WI38 (cell line): ENCODE measurements at regions not wholly inside any gene's neighbourhood (a gene's known extent, or its start where the extent isn't known, plus 50 kb on each side); places are given as distances from the start of the nearest gene placed in this dataset.

Source experiments
- H3K4me3 ChIP-seq: 2 replicates; pipeline ENCODE4 v1.5.1; 2011; ENCODE audit warnings: low read depth, mild to moderate bottlenecking, control low read depth, low read length
- TF ChIP-seq, protein P1 (sequence below): IDR thresholded peaks from 2 replicates; pipeline ENCODE4 v1.5.1; 2012; ENCODE audit warnings: low read depth, mild to moderate bottlenecking, control low read depth, low read length

DNA sequence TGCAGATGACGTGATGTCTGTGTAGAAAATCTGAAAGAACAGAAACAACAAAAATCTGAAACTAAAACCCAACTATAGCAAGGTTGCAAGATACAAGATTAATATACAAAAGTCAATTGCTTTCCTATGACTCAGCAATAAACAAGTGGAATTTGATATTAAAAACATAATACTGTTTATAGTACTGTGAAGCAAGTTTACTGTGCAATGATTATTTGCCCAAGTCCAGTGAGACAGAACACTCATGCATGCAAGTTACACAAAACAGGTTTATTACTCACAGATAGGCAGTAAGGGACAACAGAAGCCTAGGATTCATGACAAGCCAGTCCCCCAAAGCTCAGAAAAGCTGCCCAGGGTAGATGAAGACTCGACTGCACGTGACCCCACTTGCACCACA lies 62.4 kb upstream of the RAB4A start:
- TF ChIP-seq, protein P1, sequence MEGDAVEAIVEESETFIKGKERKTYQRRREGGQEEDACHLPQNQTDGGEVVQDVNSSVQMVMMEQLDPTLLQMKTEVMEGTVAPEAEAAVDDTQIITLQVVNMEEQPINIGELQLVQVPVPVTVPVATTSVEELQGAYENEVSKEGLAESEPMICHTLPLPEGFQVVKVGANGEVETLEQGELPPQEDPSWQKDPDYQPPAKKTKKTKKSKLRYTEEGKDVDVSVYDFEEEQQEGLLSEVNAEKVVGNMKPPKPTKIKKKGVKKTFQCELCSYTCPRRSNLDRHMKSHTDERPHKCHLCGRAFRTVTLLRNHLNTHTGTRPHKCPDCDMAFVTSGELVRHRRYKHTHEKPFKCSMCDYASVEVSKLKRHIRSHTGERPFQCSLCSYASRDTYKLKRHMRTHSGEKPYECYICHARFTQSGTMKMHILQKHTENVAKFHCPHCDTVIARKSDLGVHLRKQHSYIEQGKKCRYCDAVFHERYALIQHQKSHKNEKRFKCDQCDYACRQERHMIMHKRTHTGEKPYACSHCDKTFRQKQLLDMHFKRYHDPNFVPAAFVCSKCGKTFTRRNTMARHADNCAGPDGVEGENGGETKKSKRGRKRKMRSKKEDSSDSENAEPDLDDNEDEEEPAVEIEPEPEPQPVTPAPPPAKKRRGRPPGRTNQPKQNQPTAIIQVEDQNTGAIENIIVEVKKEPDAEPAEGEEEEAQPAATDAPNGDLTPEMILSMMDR, result no peak
- no peak overlapping the region for H3K4me3 ChIP-seq

DNA sequence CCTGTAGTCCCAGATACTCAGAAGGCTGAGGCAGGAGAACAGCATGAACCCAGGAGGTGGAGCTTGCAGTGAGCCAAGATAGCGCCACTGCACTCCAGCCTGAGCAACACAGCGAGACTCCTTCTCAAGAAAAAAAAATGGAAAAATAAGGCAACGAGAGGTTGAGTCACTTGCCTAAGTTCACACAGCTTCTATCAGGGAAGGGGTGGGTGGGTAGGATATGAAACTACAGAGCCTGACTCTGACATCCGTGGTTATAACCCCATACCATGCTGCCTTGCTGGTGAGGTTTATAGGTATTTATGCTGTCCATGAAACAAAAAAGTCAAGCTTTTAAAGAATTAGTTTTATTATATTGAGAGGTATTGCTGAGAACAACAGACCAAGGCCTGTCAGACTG lies 61.5 kb upstream of the RAB4A start:
- no peak overlapping the region for H3K4me3 ChIP-seq
- TF ChIP-seq, protein P1, result no peak

DNA sequence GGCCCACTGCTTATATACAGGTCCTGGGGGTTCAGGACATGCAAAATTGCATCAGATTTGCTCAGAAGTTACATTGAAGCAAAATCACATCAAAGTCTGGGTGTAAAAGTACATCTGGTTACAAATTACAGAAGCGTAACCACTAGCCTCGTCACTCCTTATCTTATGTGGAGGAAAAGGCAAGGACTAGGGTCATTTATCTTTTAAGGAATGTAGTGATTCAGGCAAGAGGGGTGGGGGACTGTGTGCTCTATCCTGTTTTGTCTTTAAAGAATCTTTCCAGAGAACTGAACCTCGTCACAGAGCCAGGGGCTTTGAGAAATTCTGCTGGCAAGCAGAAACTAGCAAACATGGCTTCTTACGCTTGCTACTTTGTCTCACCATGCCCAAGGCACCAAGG lies 61.1 kb upstream of the RAB4A start:
- no peak overlapping the region for H3K4me3 ChIP-seq
- TF ChIP-seq, protein P1, result no peak

DNA sequence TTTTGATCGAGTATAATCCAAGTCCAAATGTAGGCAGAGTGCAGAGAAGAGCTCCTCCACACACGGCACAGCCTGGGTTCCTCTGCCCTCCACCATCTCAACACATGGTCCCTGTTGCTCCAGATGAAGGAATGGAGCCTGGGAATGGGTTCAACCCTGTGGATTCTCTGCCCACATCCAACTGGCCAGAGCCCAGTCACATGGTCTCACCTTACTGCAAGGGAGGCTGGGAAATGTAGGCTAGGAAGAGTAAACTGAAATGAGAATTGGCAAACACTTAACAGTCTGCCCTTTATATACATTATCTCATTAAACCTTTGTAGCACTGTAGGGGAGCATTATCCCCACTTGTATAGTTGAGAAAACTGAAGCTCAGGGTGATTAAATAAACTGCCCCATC lies 60.1 kb upstream of the RAB4A start:
- TF ChIP-seq, protein P1, result no peak
- no peak overlapping the region for H3K4me3 ChIP-seq

DNA sequence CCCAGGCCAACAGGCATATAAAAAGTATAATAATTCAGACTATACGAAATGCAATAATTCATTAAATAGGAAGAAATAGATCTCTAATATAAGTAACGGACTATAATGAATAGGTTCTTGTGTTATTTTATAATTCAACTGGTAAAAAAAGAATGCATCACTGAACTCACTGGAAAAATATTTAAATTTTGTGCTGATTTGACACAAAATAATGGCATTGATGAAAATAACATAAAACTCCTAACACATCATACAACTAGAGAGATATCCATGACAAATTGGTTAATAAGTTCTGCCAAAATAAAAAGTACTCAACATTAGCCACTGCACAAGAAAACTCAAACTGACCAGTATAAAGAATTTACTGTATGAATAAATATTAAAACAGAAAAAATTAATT lies 57.1 kb upstream of the RAB4A start:
- no peak overlapping the region for H3K4me3 ChIP-seq
- TF ChIP-seq, protein P1, result no peak

DNA sequence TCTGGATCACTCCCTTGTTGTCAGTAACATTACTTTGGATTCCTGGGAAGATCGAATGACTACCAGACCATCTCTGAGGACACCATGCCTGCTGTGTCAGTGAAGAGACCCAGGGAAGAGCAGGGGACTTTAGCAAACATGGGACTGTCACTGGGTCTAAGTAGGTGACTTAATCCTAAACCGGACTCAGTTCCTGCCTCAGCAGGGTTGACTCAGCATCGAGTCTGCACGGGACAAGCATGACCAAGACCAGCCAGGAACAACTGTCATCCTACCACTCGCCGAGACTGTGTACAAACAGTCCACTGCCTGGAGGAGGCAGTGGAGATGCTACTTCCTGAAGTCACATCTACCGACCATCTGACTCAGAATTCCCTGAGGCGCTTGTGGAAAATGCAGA lies 53.2 kb upstream of the RAB4A start:
- TF ChIP-seq, protein P1, result no peak
- H3K4me3 ChIP-seq, result no peak overlapping the region

DNA sequence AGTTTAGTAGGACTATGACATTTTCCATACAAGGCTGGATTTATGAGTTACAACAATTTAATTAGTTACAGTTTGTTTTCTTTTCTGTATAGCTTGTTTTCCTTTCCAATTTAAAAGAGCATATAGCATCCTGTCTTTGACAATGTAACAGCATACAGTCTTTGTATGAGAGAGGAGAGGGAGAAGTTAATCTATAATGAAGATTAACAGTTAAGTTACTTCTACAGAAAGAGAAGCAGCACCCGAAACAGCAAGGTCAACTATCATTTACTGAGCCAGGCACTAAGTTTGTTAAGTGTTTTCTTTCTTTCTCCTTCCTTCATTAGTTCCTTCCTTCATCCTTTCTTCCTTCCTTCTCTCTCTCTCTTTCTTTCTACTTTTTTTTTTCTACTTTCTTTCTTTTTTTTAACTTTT lies 52.3 kb upstream of the RAB4A start:
- TF ChIP-seq, protein P1, result no peak

More for the DNA sequence above, 52.3 kb upstream of the RAB4A start:
- H3K4me3 ChIP-seq, result no peak overlapping the region
